DND-41 (cell line): ENCODE measurements at regions not wholly inside any gene's neighbourhood (a gene's known extent, or its start where the extent isn't known, plus 50 kb on each side); places are given as distances from the start of the nearest gene placed in this dataset.

Experiments
- ATAC-seq: fragments of 200-7000 bp; cut with Tn5 transposase; 3 replicates; pipeline ENCODE4 v1.9.1; 2021; ENCODE audit warnings: low read depth; ENCODE audit not compliant: insufficient read depth
- DNase-seq: peaks from one replicate; pipeline ENCODE4 v3.0.0-alpha.2; 2020
- H2AFZ ChIP-seq: 2 replicates; pipeline ENCODE4 v1.6.0; 2012; ENCODE audit warnings: low read depth, low read length
- H3K27ac ChIP-seq: 2 replicates; pipeline ENCODE4 v1.5.1; 2012; ENCODE audit warnings: low read length, inconsistent platforms
- H3K27me3 ChIP-seq: fragments of 200-600 bp; sonication (generic); 2 replicates; pipeline ENCODE4 v1.6.0; 2012; ENCODE audit warnings: low read length, mild to moderate bottlenecking, inconsistent platforms; ENCODE audit not compliant: insufficient read depth, poor library complexity
- H3K36me3 ChIP-seq: 2 replicates; pipeline ENCODE4 v1.5.1; 2012; ENCODE audit warnings: low read length, inconsistent platforms; ENCODE audit not compliant: insufficient read depth
- H3K4me1 ChIP-seq: 2 replicates; pipeline ENCODE4 v1.5.1; 2012; ENCODE audit warnings: mild to moderate bottlenecking, low read length; ENCODE audit not compliant: insufficient read depth
- H3K4me2 ChIP-seq: 2 replicates; pipeline ENCODE4 v1.6.0; 2012; ENCODE audit warnings: mild to moderate bottlenecking, moderate library complexity, low read length, inconsistent platforms; ENCODE audit not compliant: insufficient read depth
- H3K4me3 ChIP-seq, 2 experiments: fragments of 200-600 bp in 1 of 2; shearing (Covaris generic) in 1 of 2; 2 replicates each; pipeline ENCODE4 v1.5.1; 2012 to 2016; ENCODE audit warnings: inconsistent platforms in 2 of 2, low read length in 2 of 2, mild to moderate bottlenecking in 2 of 2, low read depth in 1 of 2, moderate library complexity in 1 of 2
- H3K79me2 ChIP-seq: 2 replicates; pipeline ENCODE4 v1.6.0; 2012; ENCODE audit warnings: low read length, inconsistent platforms; ENCODE audit not compliant: insufficient read depth
- H3K9ac ChIP-seq: 2 replicates; pipeline ENCODE4 v1.6.0; 2012; ENCODE audit warnings: low read depth, mild to moderate bottlenecking, inconsistent platforms, low read length, moderate library complexity
- H3K9me3 ChIP-seq: 2 replicates; pipeline ENCODE4 v1.5.1; 2012; ENCODE audit warnings: low read length, moderate library complexity, mild to moderate bottlenecking, inconsistent platforms; ENCODE audit not compliant: insufficient read depth, severe bottlenecking
- H4K20me1 ChIP-seq: 2 replicates; pipeline ENCODE4 v1.6.0; 2012; ENCODE audit warnings: low read length; ENCODE audit not compliant: insufficient read depth
- EZH2 ChIP-seq: IDR thresholded peaks from 3 replicates; pipeline ENCODE4 v1.6.1; 2012; ENCODE audit warnings: borderline replicate concordance, low read depth, mild to moderate bottlenecking, moderate library complexity, low read length, inconsistent platforms; ENCODE audit not compliant: severe bottlenecking
- TF ChIP-seq, protein P1 (sequence below): IDR thresholded peaks from 2 replicates; pipeline ENCODE4 v1.5.1; 2012; ENCODE audit warnings: borderline replicate concordance, low read length, moderate library complexity, mild to moderate bottlenecking; ENCODE audit not compliant: poor library complexity, severe bottlenecking; ENCODE audit errors: extremely low read depth

DNA sequence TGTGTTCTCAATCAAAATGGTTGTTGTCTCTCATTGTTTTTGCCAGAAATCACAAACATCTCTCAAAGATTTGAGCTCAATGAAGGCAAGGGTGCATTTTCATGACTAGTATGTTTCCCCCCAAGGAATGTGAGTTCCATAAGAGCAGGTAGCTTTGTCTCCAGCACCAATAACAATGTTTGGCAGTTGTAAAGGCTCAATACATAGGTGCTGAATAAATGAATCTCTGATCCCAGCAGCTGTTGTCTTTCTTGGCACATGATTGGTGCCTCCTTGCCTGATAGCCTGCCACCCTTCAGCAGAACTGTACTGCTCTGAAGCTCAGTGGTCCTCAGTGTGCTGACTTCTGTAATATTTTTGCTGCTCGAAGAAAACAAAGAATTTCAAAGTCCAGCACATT is 103.1 kb upstream of the CDH11 start:
- no peak overlapping the region for H3K4me3 ChIP-seq
- ATAC-seq = no peak
- H2AFZ ChIP-seq = no peak overlapping the region
- TF ChIP-seq, protein P1, sequence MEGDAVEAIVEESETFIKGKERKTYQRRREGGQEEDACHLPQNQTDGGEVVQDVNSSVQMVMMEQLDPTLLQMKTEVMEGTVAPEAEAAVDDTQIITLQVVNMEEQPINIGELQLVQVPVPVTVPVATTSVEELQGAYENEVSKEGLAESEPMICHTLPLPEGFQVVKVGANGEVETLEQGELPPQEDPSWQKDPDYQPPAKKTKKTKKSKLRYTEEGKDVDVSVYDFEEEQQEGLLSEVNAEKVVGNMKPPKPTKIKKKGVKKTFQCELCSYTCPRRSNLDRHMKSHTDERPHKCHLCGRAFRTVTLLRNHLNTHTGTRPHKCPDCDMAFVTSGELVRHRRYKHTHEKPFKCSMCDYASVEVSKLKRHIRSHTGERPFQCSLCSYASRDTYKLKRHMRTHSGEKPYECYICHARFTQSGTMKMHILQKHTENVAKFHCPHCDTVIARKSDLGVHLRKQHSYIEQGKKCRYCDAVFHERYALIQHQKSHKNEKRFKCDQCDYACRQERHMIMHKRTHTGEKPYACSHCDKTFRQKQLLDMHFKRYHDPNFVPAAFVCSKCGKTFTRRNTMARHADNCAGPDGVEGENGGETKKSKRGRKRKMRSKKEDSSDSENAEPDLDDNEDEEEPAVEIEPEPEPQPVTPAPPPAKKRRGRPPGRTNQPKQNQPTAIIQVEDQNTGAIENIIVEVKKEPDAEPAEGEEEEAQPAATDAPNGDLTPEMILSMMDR = no peak
- TF ChIP-seq EZH2 = no peak
- no peaks in the 10 kb centered on the region for H3K9me3 ChIP-seq
- no peaks in the 10 kb centered on the region for H3K36me3 ChIP-seq
- H3K27me3 ChIP-seq = no peaks in the 10 kb centered on the region
- no peaks in the 10 kb centered on the region for H3K4me1 ChIP-seq
- no peak overlapping the region for H3K9ac ChIP-seq
- H3K4me2 ChIP-seq = no peak overlapping the region
- no peaks in the 10 kb centered on the region for H3K79me2 ChIP-seq
- no peak for DNase-seq
- no peak overlapping the region for H3K27ac ChIP-seq
- H4K20me1 ChIP-seq = no peaks in the 10 kb centered on the region

DNA sequence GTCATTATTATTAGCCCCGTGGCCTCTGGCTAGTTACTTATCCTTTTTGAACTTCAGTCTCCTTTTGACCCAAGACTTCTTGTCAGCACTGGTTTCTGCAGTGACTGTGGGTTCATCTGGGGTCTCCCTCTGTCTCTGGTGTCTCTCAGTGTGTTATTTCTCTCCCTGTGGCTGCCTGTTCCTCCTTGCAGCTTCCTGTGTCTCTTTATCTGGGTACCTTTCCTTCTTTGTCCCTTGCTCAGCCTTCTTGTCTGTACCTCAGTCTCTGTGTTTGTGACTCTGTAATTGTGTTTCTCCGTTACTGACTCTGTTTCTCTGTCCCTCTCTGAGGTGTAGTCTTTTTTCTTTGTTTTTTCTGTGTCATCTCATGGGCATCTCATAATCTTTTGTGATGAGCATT is 102.6 kb upstream of the CDH11 start:
- Histone ChIP-seq H3K79me2 (no peaks in the 10 kb centered on the region), H2AFZ (no peak overlapping the region), H3K36me3 (no peaks in the 10 kb centered on the region), H3K4me3 (no peak overlapping the region), H3K27me3 (no peaks in the 10 kb centered on the region), H3K4me1 (no peaks in the 10 kb centered on the region), H4K20me1 (no peaks in the 10 kb centered on the region), H3K4me2 (no peak overlapping the region), H3K27ac (no peak overlapping the region), H3K9ac (no peak overlapping the region), H3K9me3 (no peaks in the 10 kb centered on the region)
- no peak for DNase-seq
- no peak for ATAC-seq
- TF ChIP-seq, protein P1 = no peak
- TF ChIP-seq EZH2 = no peak

DNA sequence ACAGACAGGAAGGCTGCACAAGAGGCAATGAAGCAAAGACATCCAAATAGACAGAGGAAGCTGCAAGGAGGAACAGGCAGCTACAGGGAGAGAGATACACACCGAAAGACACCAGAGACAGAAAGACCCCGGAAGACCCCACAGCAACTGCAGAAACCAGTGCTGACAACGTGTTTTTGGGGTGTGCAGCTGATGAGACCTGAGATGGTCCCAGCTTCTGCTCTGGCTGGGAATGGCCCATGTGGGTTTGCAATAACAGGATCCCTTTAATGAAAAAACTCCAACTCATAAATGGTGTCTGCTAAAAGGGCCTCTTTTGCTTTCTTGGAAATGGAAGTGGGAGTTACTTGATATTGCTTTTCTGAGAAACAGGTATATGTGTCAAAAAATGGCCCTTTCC is 101.5 kb upstream of the CDH11 start:
- Histone ChIP-seq H4K20me1 (no peaks in the 10 kb centered on the region), H3K4me3 (no peak overlapping the region), H3K4me2 (no peak overlapping the region), H2AFZ (no peak overlapping the region), H3K9ac (no peak overlapping the region), H3K9me3 (no peaks in the 10 kb centered on the region), H3K79me2 (no peaks in the 10 kb centered on the region), H3K27me3 (no peaks in the 10 kb centered on the region), H3K27ac (no peak overlapping the region), H3K4me1 (no peaks in the 10 kb centered on the region), H3K36me3 (no peaks in the 10 kb centered on the region)
- DNase-seq (no peak), ATAC-seq (no peak)
- TF ChIP-seq, protein P1 = no peak
- TF ChIP-seq EZH2 = no peak

DNA sequence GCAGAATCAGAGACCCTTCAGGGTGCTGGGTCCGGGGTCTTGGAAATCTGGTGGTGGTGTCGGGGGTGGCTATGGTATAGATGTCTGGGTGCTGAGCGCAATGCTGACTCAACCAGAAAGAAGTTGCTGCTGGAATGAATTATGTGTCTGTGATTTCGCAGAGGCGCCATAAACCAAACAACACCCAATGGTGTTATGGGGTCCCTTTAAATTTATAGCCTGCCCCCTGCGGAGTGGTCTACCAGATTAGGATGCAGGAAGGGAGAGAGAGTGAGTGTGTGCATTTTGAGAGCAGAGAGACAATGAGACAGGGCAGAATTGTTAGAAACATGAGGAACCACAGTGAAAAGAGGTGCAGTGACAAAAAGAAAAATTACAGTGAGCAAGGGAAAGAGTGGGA is 100.7 kb upstream of the CDH11 start:
- Histone ChIP-seq H4K20me1 (no peaks in the 10 kb centered on the region), H3K4me1 (no peaks in the 10 kb centered on the region), H3K27me3 (no peaks in the 10 kb centered on the region), H2AFZ (no peak overlapping the region), H3K4me2 (no peak overlapping the region), H3K79me2 (no peaks in the 10 kb centered on the region), H3K27ac (no peak overlapping the region), H3K9ac (no peak overlapping the region), H3K36me3 (no peaks in the 10 kb centered on the region), H3K4me3 (no peak overlapping the region), H3K9me3 (no peaks in the 10 kb centered on the region)
- ATAC-seq (no peak), DNase-seq (no peak)
- TF ChIP-seq, protein P1 = no peak
- TF ChIP-seq EZH2 = no peak
